Liver (tissue), 8 donors: ENCODE measurements at regions not wholly inside any gene's neighbourhood (a gene's known extent, or its start where the extent isn't known, plus 50 kb on each side); places are given as distances from the start of the nearest gene placed in this dataset.

Experiments used
- DNase-seq: peaks from one replicate; pipeline ENCODE4 v3.0.0-alpha.2; 2017; ENCODE audit warnings: low spot score
- H3K27ac ChIP-seq, 2 donors: one replicate each; pipeline ENCODE4 v1.7.0; 2013; ENCODE audit warnings: inconsistent platforms in 2 of 2, low read length in 2 of 2, control low read depth in 1 of 2, low read depth in 1 of 2, mild to moderate bottlenecking in 1 of 2
- H3K27me3 ChIP-seq, 4 donors: one replicate each; pipeline versions ENCODE4 v1.6.1 to v1.7.0; 2013; ENCODE audit warnings: low read length in 3 of 4, inconsistent platforms in 1 of 4, mild to moderate bottlenecking in 1 of 4, moderate library complexity in 1 of 4; ENCODE audit not compliant: control insufficient read depth in 4 of 4, insufficient read depth in 4 of 4
- H3K36me3 ChIP-seq, 4 donors: one replicate each; pipeline versions ENCODE4 v1.6.1 to v1.7.0; 2013; ENCODE audit warnings: low read length in 3 of 4, mild to moderate bottlenecking in 3 of 4, low read depth in 1 of 4, moderate library complexity in 1 of 4; ENCODE audit not compliant: control insufficient read depth in 4 of 4, insufficient read depth in 3 of 4
- H3K4me1 ChIP-seq, 4 donors: one replicate each; pipeline versions ENCODE4 v1.6.1 to v1.7.0; 2013; ENCODE audit warnings: low read length in 3 of 4, mild to moderate bottlenecking in 3 of 4, moderate library complexity in 1 of 4; ENCODE audit not compliant: control insufficient read depth in 4 of 4, insufficient read depth in 4 of 4
- H3K4me3 ChIP-seq, 3 donors: one replicate each; pipeline versions ENCODE4 v1.6.1 to v1.7.0; 2013; ENCODE audit warnings: low read length in 3 of 3, control low read depth in 1 of 3, low read depth in 1 of 3, mild to moderate bottlenecking in 1 of 3
- H3K9ac ChIP-seq, 2 donors: one replicate each; pipeline ENCODE4 v1.7.0; 2013; ENCODE audit warnings: low read length in 2 of 2, mild to moderate bottlenecking in 2 of 2, moderate library complexity in 2 of 2, control low read depth in 1 of 2, low read depth in 1 of 2
- H3K9me3 ChIP-seq, 4 donors: one replicate each; pipeline versions ENCODE4 v1.6.1 to v1.7.0; 2013; ENCODE audit warnings: low read length in 3 of 4; ENCODE audit not compliant: control insufficient read depth in 4 of 4
- ATF3 ChIP-seq: IDR thresholded peaks from 2 replicates; pipeline ENCODE4 v1.6.1; 2016; ENCODE audit warnings: antibody characterized with exemption
- CTCF ChIP-seq: fragments of 150-350 bp; IDR thresholded peaks from 2 replicates; pipeline ENCODE4 v1.5.1; 2017; ENCODE audit warnings: improper control_type of control experiment, low read depth, low read length; ENCODE audit not compliant: missing input control
- FOXA1 ChIP-seq: IDR thresholded peaks from 2 replicates; pipeline ENCODE4 v1.6.1; 2016; ENCODE audit warnings: antibody characterized with exemption
- FOXA2 ChIP-seq: IDR thresholded peaks from 2 replicates; pipeline ENCODE4 v1.6.1; 2016; ENCODE audit warnings: antibody characterized with exemption
- HNF4A ChIP-seq, 2 donors: conservative IDR thresholded peaks; 2 replicates each; pipeline ENCODE4 v1.6.1; 2016; ENCODE audit warnings: antibody characterized with exemption in 2 of 2, mild to moderate bottlenecking in 2 of 2
- JUND ChIP-seq, 2 donors: IDR thresholded peaks; 2 replicates each; pipeline ENCODE4 v1.6.1; 2016; ENCODE audit warnings: antibody characterized with exemption in 2 of 2
- MAX ChIP-seq: IDR thresholded peaks from 2 replicates; pipeline ENCODE4 v1.6.1; 2016; ENCODE audit warnings: antibody characterized with exemption
- NR2F2 ChIP-seq: IDR thresholded peaks from 2 replicates; pipeline ENCODE4 v1.6.1; 2016; ENCODE audit warnings: antibody characterized with exemption
- RAD21 ChIP-seq, 2 donors: IDR thresholded peaks; 2 replicates each; pipeline ENCODE4 v1.6.1; 2016; ENCODE audit warnings: antibody characterized with exemption in 2 of 2, mild to moderate bottlenecking in 2 of 2
- RXRA ChIP-seq, 2 donors: IDR thresholded peaks; 2 replicates each; pipeline ENCODE4 v1.6.1; 2017 to 2018; ENCODE audit warnings: antibody characterized with exemption in 2 of 2, mild to moderate bottlenecking in 1 of 2
- TAF1 ChIP-seq: conservative IDR thresholded peaks from 2 replicates; pipeline ENCODE4 v1.6.1; 2016; ENCODE audit warnings: antibody characterized with exemption, mild to moderate bottlenecking
- YY1 ChIP-seq: IDR thresholded peaks from 2 replicates; pipeline ENCODE4 v1.6.1; 2016; ENCODE audit warnings: antibody characterized with exemption, mild to moderate bottlenecking
- WGBS: extraction: QIAGEN DNeasy Blood & Tissue Kit; methylation state at CpG from one replicate; pipeline ENCODE4 v1.1.7; 2013; 5-methylcytosine and 5-hydroxymethylcytosine counted together
- TF ChIP-seq, protein P1 (sequence below): IDR thresholded peaks from 2 replicates; pipeline ENCODE4 v1.6.1; 2016; ENCODE audit warnings: antibody characterized with exemption
- donor health status: healthy.
- donor health status: healthy.
- donor health status: healthy.
- donor health status: healthy.
- donor health status: healthy.

DNA sequence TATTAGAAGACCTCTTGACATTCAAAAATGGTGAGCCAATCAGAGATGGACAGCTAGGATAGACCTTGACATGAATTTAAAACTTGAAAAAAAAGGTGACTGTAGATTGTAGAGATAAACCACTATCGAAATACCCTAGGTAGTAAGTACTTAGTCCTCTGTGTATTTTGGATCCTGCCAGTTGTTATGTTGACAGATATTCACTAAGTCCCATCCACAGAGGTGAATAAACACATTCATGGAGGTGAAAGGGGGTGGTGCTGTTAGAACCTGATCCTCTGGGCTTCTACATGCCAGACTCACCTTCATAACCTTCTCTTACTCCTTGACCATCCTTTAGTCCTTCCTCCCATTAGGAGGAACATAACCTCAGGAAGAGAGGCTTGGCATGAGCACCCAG is 72.3 kb downstream of the OTX2 start:
- Histone ChIP-seq H3K27me3 (no peaks in the 10 kb centered on the region), H3K27ac (no peak overlapping the region), H3K4me1 (peaks cover 0 to 2% (median under 1%) of the 10 kb centered on the region in 4 donors), H3K4me3 (no peak overlapping the region), H3K9me3 (no peaks in the 10 kb centered on the region), H3K36me3 (no peaks in the 10 kb centered on the region), H3K9ac (no peak overlapping the region)
- WGBS: 26% methylated on average over 1 of the region's 1 CpG
- DNase-seq: no peak
- TF ChIP-seq FOXA2: peak; percentile 38
- peak in 1 of 2 donors; percentile 35 for TF ChIP-seq HNF4A (conservative IDR thresholded peaks at IDR 0.05)
- TF ChIP-seq JUND (IDR thresholded peaks at IDR 0.05): no peak
- peak in 1 of 2 donors; percentile 50 for TF ChIP-seq RXRA (IDR thresholded peaks at IDR 0.05)

GRCh38 chr14:56733396-56733795 is 76.9 kb downstream of the OTX2 start:
- Histone ChIP-seq H3K27me3 (no peaks in the 10 kb centered on the region), H3K4me1 (peaks cover 0 to 2% (median 0%) of the 10 kb centered on the region in 4 donors), H3K9me3 (no peaks in the 10 kb centered on the region), H3K4me3 (no peak overlapping the region), H3K9ac (no peak overlapping the region), H3K27ac (no peak overlapping the region), H3K36me3 (no peaks in the 10 kb centered on the region)
- TF ChIP-seq RAD21 (IDR thresholded peaks at IDR 0.05) (no peak), JUND (IDR thresholded peaks at IDR 0.05) (no peak), YY1 (no peak)
- TF ChIP-seq, protein P1, sequence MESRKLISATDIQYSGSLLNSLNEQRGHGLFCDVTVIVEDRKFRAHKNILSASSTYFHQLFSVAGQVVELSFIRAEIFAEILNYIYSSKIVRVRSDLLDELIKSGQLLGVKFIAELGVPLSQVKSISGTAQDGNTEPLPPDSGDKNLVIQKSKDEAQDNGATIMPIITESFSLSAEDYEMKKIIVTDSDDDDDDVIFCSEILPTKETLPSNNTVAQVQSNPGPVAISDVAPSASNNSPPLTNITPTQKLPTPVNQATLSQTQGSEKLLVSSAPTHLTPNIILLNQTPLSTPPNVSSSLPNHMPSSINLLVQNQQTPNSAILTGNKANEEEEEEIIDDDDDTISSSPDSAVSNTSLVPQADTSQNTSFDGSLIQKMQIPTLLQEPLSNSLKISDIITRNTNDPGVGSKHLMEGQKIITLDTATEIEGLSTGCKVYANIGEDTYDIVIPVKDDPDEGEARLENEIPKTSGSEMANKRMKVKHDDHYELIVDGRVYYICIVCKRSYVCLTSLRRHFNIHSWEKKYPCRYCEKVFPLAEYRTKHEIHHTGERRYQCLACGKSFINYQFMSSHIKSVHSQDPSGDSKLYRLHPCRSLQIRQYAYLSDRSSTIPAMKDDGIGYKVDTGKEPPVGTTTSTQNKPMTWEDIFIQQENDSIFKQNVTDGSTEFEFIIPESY: no peak
- DNase-seq: no peak
- 66% methylated on average over 7 of the region's 7 CpGs for WGBS

DNA sequence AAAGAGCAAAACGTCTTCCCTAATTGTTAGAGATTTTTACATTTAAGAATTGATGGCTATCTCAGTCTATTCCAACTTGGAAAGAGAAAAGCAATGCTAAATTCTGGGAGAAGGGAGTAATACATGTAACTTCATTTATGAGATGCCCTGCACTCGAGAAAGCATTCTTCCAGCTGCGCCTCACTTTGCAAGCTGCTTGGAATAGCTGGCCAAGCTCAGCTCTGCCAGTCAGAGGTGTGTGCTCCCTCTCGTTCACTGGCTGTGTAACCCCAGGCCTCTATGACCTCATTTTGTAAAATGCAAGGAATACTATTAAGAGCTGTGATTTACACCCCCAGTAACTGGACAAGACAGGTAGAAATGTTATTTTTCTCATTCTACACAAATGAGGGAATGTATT is 79.1 kb downstream of the OTX2 start:
- Histone ChIP-seq H3K4me3 (no peak overlapping the region), H3K4me1 (no peaks in the 10 kb centered on the region), H3K27ac (no peak overlapping the region), H3K27me3 (no peaks in the 10 kb centered on the region), H3K9me3 (no peaks in the 10 kb centered on the region), H3K36me3 (no peaks in the 10 kb centered on the region), H3K9ac (no peak overlapping the region)
- DNase-seq: no peak
- WGBS: 56% methylated on average over 4 of the region's 4 CpGs
- TF ChIP-seq YY1: no peak
- no peak for TF ChIP-seq RAD21 (IDR thresholded peaks at IDR 0.05)
- no peak for TF ChIP-seq NR2F2

GRCh38 chr14:56730538-56731145 is 79.6 kb downstream of the OTX2 start:
- DNase-seq: no peak
- Histone ChIP-seq H3K4me3 (no peak overlapping the region), H3K4me1 (no peaks in the 10 kb centered on the region), H3K36me3 (no peaks in the 10 kb centered on the region), H3K27ac (no peak overlapping the region), H3K27me3 (no peaks in the 10 kb centered on the region), H3K9ac (no peak overlapping the region), H3K9me3 (no peaks in the 10 kb centered on the region)
- 32% methylated on average over 17 of the region's 17 CpGs for WGBS
- TF ChIP-seq HNF4A (conservative IDR thresholded peaks at IDR 0.05) (no peak), NR2F2 (no peak), TAF1 (no peak), CTCF (no peak), JUND (IDR thresholded peaks at IDR 0.05) (no peak), ATF3 (no peak), FOXA2 (no peak), RAD21 (IDR thresholded peaks at IDR 0.05) (no peak), RXRA (IDR thresholded peaks at IDR 0.05) (no peak), MAX (no peak), FOXA1 (no peak)
- TF ChIP-seq, protein P1: no peak
